GM23248 (cell line): ENCODE measurements at regions not wholly inside any gene's neighbourhood (a gene's known extent, or its start where the extent isn't known, plus 50 kb on each side); places are given as distances from the start of the nearest gene placed in this dataset.

Experiments
- EZH2 ChIP-seq: fragments of 200-600 bp; sonication (generic); IDR thresholded peaks from 2 replicates; pipeline ENCODE4 v1.6.1; 2018; ENCODE audit warnings: antibody characterized with exemption, mild to moderate bottlenecking; ENCODE audit not compliant: insufficient read depth, poor library complexity, severe bottlenecking
- EZH2phosphoT487 ChIP-seq: fragments of 200-600 bp; sonication (generic); IDR thresholded peaks from 2 replicates; pipeline ENCODE4 v1.6.1; 2018; ENCODE audit warnings: antibody characterized with exemption, moderate library complexity, mild to moderate bottlenecking, low read depth; ENCODE audit not compliant: insufficient read depth

DNA sequence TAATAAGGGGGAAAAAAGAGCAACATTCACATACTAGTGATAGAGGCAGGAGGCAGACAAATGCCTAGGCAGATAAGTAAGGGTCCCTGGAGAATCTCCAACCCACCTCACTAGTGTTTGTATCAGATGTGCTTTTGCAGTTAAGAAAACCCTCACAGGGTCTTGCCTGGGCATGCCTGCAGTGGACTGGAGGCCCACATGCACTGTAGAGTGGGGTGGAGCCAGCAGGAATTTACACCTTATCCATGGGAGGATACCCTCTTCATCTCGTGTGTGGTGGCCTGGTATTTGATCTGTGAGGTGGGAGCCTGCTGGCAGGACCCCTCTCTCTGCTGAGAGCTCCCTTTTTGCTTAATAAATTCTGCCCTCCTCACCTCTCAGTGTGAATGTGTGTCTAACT lies 238.0 kb upstream of the SLC16A7 start:
- TF ChIP-seq EZH2: no peak
- no peak for TF ChIP-seq EZH2phosphoT487
